GM12878 (cell line): ENCODE measurements at regions not wholly inside any gene's neighbourhood (a gene's known extent, or its start where the extent isn't known, plus 50 kb on each side); places are given as distances from the start of the nearest gene placed in this dataset.

Experiments
- CBFB ChIP-seq: IDR thresholded peaks from 2 replicates; pipeline ENCODE4 v1.6.1; 2016; ENCODE audit warnings: antibody characterized with exemption, low read depth
- CTCF ChIP-seq, 3 experiments: IDR thresholded peaks in 2 of 3; conservative IDR thresholded peaks in 1 of 3; 2 replicates each; pipeline ENCODE4 v1.5.1; 2011; ENCODE audit warnings: low read depth in 3 of 3, low read length in 3 of 3, mild to moderate bottlenecking in 3 of 3, control low read depth in 2 of 3, moderate library complexity in 2 of 3, inconsistent platforms in 1 of 3, mixed read lengths in 1 of 3; ENCODE audit not compliant: control insufficient read depth in 2 of 3, insufficient read depth in 1 of 3; ENCODE audit errors: extremely low read depth in 1 of 3
- EP300 ChIP-seq, 2 experiments: fragments of 150-350 bp in 1 of 2; IDR thresholded peaks; 2 replicates each; pipeline ENCODE4 v1.6.1; 2011 to 2012; ENCODE audit warnings: low read depth in 2 of 2, low read length in 2 of 2, borderline replicate concordance in 1 of 2, improper control_type of control experiment in 1 of 2, inconsistent platforms in 1 of 2; ENCODE audit not compliant: control insufficient read depth in 1 of 2
- EZH2 ChIP-seq: IDR thresholded peaks from 2 replicates; pipeline ENCODE4 v1.6.1; 2012; ENCODE audit warnings: low read depth, mild to moderate bottlenecking, control low read depth, inconsistent platforms, low read length, borderline replicate concordance; ENCODE audit not compliant: control insufficient read depth
- GABPA ChIP-seq: IDR thresholded peaks from 2 replicates; pipeline ENCODE4 v1.6.1; 2014; ENCODE audit warnings: antibody characterized with exemption, low read depth, mild to moderate bottlenecking, inconsistent platforms
- NFIC ChIP-seq: IDR thresholded peaks from 2 replicates; pipeline ENCODE4 v1.6.1; 2012; ENCODE audit warnings: low read depth, mild to moderate bottlenecking, inconsistent platforms, low read length, moderate library complexity
- RAD21 ChIP-seq: IDR thresholded peaks from 2 replicates; pipeline ENCODE4 v1.6.1; 2011; ENCODE audit warnings: mild to moderate bottlenecking, low read depth, low read length, moderate library complexity; ENCODE audit not compliant: insufficient read depth
- SIN3A ChIP-seq: IDR thresholded peaks from 2 replicates; pipeline ENCODE4 v1.6.1; 2012; ENCODE audit warnings: low read depth, low read length, improper control_type of control experiment
- TF ChIP-seq, protein P1 (sequence below): IDR thresholded peaks from 2 replicates; pipeline ENCODE4 v1.6.1; 2011; ENCODE audit warnings: low read depth, mild to moderate bottlenecking, low read length, moderate library complexity, borderline replicate concordance; ENCODE audit errors: extremely low read depth
- TF ChIP-seq, protein P2 (sequence below): IDR thresholded peaks from 2 replicates; pipeline ENCODE4 v1.6.1; 2011; ENCODE audit warnings: borderline replicate concordance, low read depth, mild to moderate bottlenecking, moderate library complexity, low read length; ENCODE audit not compliant: insufficient read depth, poor library complexity, severe bottlenecking
- TF ChIP-seq, protein P3 (sequence below): fragments of 450-650 bp; formaldehyde crosslinking; IDR thresholded peaks from 2 replicates; pipeline ENCODE4 v1.4.0; 2022; ENCODE audit warnings: mild to moderate bottlenecking, moderate library complexity

- TF ChIP-seq SIN3A = no peak
- TF ChIP-seq, protein P1, sequence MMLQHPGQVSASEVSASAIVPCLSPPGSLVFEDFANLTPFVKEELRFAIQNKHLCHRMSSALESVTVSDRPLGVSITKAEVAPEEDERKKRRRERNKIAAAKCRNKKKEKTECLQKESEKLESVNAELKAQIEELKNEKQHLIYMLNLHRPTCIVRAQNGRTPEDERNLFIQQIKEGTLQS = no peak
- TF ChIP-seq NFIC = no peak
- no peak for TF ChIP-seq EZH2
- TF ChIP-seq RAD21 = no peak
- TF ChIP-seq CTCF (IDR thresholded peaks at IDR 0.05 in 2 of 3, conservative IDR thresholded peaks at IDR 0.05 in 1 of 3; ENCODE audit: control insufficient read depth in 2 of 3, extremely low read depth in 1 of 3, insufficient read depth in 1 of 3, low read depth in 3 of 3, low read length in 3 of 3) = no peak
- no peak for TF ChIP-seq CBFB
- TF ChIP-seq GABPA = no peak
- TF ChIP-seq, protein P2, sequence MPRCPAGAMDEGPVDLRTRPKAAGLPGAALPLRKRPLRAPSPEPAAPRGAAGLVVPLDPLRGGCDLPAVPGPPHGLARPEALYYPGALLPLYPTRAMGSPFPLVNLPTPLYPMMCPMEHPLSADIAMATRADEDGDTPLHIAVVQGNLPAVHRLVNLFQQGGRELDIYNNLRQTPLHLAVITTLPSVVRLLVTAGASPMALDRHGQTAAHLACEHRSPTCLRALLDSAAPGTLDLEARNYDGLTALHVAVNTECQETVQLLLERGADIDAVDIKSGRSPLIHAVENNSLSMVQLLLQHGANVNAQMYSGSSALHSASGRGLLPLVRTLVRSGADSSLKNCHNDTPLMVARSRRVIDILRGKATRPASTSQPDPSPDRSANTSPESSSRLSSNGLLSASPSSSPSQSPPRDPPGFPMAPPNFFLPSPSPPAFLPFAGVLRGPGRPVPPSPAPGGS = no peak
- TF ChIP-seq, protein P3, sequence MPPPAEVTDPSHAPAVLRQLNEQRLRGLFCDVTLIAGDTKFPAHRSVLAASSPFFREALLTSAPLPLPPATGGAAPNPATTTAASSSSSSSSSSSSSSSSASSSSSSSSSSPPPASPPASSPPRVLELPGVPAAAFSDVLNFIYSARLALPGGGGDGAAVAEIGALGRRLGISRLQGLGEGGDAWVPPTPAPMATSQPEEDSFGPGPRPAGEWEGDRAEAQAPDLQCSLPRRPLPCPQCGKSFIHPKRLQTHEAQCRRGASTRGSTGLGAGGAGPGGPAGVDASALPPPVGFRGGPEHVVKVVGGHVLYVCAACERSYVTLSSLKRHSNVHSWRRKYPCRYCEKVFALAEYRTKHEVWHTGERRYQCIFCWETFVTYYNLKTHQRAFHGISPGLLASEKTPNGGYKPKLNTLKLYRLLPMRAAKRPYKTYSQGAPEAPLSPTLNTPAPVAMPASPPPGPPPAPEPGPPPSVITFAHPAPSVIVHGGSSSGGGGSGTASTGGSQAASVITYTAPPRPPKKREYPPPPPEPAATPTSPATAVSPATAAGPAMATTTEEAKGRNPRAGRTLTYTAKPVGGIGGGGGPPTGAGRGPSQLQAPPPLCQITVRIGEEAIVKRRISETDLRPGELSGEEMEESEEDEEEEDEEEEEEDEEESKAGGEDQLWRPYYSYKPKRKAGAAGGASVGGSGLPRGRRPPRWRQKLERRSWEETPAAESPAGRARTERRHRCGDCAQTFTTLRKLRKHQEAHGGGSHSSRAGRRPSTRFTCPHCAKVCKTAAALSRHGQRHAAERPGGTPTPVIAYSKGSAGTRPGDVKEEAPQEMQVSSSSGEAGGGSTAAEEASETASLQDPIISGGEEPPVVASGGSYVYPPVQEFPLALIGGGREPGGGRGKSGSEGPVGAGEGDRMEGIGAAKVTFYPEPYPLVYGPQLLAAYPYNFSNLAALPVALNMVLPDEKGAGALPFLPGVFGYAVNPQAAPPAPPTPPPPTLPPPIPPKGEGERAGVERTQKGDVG (CRISPR knock-in tag) = no peak
- TF ChIP-seq EP300 (IDR thresholded peaks at IDR 0.05; ENCODE audit: borderline replicate concordance in 1 of 2, control insufficient read depth in 1 of 2, low read depth in 2 of 2, low read length in 2 of 2) = no peak
Observed at GRCh38 chr2:200040831-200041230, 85.4 kb downstream of the MAIP1 start.
